Activated CD8-positive, alpha-beta memory T cell treated with anti-CD3 and anti-CD28 coated beads, Interleukin-2, amount 50 U/mL, for 1 hour (primary cell): ENCODE measurements at regions not wholly inside any gene's neighbourhood (a gene's known extent, or its start where the extent isn't known, plus 50 kb on each side); places are given as distances from the start of the nearest gene placed in this dataset.
"Not testable (repeated sequence)": the region's sequence is repeated elsewhere in the genome, so short reads cannot be mapped to it uniquely, and the experiment has no call there.

Experiments used
- DNase-seq: peaks from one replicate; pipeline ENCODE4 v3.0.0-alpha.2; 2020; ENCODE audit errors: extremely low read depth

DNA sequence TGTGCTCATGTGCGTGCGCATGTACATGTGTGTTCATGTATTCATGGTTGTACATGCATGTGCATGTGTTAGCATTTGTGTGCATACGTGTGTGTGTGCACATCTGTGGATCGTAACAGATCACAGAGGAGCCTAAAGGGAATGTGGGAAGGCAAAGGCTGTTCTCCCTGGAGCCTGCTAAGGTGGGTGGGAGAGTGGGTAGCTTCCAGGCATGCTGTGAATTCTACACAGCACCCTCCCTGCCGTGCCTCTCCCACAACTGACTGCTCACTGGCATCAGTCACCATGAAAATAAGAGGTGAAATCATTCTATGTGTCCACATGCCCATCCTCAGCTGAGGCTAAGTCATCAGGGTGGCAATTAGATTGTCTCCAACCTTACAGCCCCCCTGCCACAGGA, 600.9 kb downstream of the MID1IP1 start:
- no peak for DNase-seq

DNA sequence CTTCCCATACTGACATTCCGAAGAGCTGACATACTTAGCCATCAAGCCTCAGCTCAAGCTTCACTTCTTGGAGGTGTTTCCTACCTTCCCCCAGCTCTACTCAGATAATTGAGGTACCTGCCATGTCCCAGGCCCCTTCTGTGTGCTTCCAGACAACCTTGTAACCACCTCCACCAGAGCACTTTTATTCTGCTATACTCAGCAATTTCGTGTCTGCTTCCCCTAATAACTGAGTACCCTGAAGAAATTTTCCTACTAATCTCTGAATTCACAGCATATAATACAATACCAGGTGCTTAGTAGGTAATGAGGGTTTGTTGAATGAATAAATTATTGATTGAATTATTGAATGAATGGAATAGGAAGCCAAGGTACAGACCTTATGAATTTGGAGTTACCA, 605.5 kb downstream of the MID1IP1 start:
- no peak for DNase-seq

DNA sequence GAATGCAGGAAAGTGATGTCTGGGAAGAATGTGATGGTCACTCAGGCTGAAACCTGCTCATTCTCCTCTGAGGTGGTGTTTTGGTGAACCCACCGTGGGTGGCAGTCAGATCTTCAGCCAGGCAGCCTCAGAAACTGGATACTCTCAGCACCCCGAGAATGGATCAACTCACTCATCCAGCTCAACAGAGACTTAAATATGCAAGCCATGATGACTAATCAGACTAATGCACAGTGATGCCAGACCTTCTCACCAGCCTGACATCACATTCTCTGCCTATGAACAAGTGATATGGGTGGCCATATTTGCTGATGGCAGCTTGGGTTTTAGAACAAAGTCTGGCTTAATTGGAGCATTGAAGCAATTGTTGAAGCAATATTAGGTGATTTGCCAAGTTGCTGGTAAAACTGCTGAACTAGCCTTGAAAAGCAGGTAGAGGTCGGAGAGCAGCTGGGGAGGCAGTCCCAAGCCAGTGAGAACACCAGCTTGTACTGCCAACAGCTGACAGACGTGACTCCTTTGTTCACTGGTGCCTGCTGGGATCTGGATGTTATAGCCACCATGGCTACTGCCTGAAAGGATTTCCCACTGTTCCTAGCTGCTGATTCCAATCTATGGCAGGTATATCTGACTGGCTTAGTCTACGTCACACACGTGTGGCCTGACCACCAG, 608.1 kb downstream of the MID1IP1 start:
- DNase-seq: no peak

DNA sequence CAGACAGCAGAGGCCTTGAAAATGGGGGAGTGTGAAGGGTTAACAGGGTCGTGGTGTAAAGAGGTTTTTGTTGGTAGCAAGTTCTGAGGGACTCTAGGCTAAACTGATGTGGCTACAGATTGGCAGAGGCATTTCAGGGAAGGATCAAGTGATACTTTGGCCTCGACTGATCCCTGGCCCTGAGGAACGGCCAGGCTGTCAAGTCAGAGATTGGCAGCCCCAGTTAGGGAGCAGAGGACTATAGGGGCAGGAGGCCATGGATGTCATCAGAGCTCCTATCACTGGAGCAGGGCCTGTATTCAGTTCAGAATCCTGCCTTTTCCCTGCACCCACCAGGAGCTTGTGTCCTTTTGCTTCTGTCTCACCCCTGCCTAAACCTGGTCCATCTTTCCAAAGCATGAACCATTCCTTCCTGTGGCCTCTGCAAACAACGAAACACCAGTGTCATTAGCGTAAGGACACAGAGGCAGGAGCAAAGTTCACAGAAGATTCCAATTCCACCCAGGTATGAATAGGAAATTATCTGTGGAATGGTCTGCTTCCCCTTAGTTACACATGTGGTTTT, 613.1 kb downstream of the MID1IP1 start:
- DNase-seq: no peak

GRCh38 chrX:39416547-39417260, 615.4 kb downstream of the MID1IP1 start:
- no peak for DNase-seq

GRCh38 chrX:39418254-39418704, 617.0 kb downstream of the MID1IP1 start:
- DNase-seq: no peak

DNA sequence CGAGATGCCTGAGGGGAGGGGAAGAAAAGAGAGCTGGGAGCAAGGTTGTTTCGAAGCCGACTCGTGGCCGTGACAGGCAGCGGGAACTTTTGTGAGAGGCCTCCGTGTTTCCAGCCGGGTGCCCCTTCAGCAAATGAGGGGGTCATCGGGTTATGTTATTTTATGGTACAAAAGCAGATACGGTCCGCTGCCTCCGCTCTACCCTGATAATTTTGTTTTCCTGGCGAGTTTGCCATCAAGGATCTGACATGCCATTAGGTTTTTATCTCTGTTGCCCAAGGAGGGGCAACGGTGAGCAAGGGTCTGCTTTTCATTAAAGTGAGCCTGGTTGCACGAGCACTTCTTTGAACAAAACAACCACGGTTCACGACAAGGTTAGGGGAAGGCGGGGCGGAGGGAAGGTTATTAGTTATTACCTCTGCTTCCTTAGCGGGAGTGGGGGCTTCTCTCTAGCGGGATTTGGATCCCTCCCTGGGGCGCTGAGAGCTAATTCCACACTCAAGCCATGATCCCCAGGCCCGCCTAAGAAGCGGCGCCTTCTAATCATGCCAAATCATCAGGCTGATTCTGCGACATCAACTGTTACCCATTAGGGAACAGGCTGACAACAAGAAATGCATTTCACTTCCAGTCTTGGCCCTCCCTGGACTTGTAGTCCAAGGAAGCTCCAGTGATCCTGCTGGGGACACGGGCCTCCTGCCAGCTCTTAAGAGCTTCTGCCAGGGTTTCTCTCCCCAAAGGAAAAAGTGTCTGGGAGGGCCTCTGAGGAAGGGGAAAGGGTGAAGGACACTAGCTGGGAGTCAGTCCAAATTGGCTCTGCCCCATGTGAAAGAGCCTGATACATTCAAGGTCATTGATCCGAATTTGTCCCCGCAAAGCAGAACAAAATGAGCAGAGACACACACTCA, 617.7 kb downstream of the MID1IP1 start:
- no peak for DNase-seq

- no peak for DNase-seq
Observed at GRCh38 chrX:39421006-39421405, 619.7 kb downstream of the MID1IP1 start.

DNA sequence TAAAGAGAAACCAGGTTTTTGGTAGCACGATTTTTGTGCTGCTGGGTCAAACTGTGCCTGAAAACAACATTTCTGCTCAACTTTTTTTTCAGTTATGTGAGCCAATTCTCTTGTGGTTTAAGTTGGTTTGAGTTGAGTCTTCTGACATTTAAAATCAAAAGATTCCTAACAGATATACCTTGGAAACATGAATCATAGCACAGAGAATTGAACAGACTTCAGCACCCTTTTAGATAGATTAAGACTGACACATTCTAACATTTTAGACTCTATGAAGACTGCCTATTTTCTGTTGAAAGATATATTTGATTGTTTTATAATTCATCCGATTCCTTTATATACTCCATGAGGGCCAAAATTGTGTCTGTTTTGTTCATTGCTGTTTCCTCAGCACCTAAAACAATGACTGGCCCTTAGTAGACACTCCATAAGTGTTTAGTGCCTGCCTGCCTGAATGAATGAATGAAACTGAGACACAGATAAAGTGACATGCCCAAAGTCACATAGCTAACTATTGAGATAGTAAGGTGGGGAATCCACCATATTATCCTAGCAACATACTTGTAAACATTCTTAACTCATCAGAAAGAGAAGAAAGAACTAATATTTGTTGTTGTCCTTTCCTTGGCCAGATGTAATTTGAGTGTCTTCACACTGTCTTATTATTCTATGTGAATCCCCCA, 624.0 kb downstream of the MID1IP1 start:
- no peak for DNase-seq

GRCh38 chrX:39426101-39426500, 624.8 kb downstream of the MID1IP1 start:
- DNase-seq: no peak

DNA sequence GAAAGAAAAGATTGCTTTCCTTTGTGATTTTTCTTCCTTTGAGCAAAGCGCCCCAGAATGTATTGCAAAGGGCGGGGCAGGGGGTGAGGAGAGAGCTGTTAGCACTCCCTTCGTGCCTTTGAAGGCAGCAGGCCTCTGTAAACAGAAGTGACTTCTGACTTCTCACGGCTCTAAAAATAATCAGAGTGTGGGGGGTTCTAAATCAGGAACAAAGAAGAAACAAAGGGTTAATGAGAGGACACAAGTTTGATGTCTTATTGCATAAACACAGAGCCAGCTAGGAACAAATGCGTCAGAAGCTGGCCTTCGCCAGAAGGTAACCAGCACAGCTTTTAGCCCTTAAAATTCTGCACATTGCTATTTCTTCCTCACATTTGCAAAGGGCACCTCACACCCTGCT, 626.2 kb downstream of the MID1IP1 start:
- DNase-seq: no peak

GRCh38 chrX:39427906-39428305, 626.6 kb downstream of the MID1IP1 start:
- no peak for DNase-seq

GRCh38 chrX:39430551-39430950, 629.3 kb downstream of the MID1IP1 start:
- no peak for DNase-seq

GRCh38 chrX:39431893-39432292, 630.6 kb downstream of the MID1IP1 start:
- no peak for DNase-seq

- not testable (repeated sequence) for DNase-seq
Observed at GRCh38 chrX:39434671-39435070, 633.4 kb downstream of the MID1IP1 start.

GRCh38 chrX:39436538-39436937, 635.3 kb downstream of the MID1IP1 start:
- DNase-seq: not testable (repeated sequence)

GRCh38 chrX:39437670-39438441, 636.6 kb downstream of the MID1IP1 start:
- DNase-seq: no peak

- DNase-seq: no peak
Observed at GRCh38 chrX:39438603-39439602, 637.6 kb downstream of the MID1IP1 start.
